ENCODE measurements at regions not wholly inside any gene's neighbourhood (a gene's known extent, or its start where the extent isn't known, plus 50 kb on each side); places are given as distances from the start of the nearest gene placed in this dataset.

GRCh38 chr9:109908459-109909390, 128.7 kb downstream of the PALM2AKAP2 start:
- no peak for TF ChIP-seq CTCF (IDR thresholded peaks at IDR 0.05; ENCODE audit: control insufficient read depth, extremely low read depth, insufficient read depth)
- no peak overlapping the region for H3K4me3 ChIP-seq (ENCODE audit: low read depth, low read length)
- no peak for DNase-seq (ENCODE audit: low read depth)

GRCh38 chr9:109910671-109911518, 130.9 kb downstream of the PALM2AKAP2 start:
- no peak overlapping the region for H3K4me3 ChIP-seq (ENCODE audit: low read depth, low read length)
- no peak for TF ChIP-seq CTCF (IDR thresholded peaks at IDR 0.05; ENCODE audit: control insufficient read depth, extremely low read depth, insufficient read depth)
- DNase-seq (ENCODE audit: low read depth), result no peak

- H3K4me3 ChIP-seq (ENCODE audit: low read depth, low read length), result no peak overlapping the region
- no peak for DNase-seq (ENCODE audit: low read depth)
- no peak for TF ChIP-seq CTCF (IDR thresholded peaks at IDR 0.05; ENCODE audit: control insufficient read depth, extremely low read depth, insufficient read depth)
Measured at GRCh38 chr9:109912082-109912582, 132.1 kb downstream of the PALM2AKAP2 start.

GRCh38 chr9:109912726-109913460, 132.9 kb downstream of the PALM2AKAP2 start:
- DNase-seq (ENCODE audit: low read depth), result no peak
- no peak overlapping the region for H3K4me3 ChIP-seq (ENCODE audit: low read depth, low read length)
- no peak for TF ChIP-seq CTCF (IDR thresholded peaks at IDR 0.05; ENCODE audit: control insufficient read depth, extremely low read depth, insufficient read depth)

- no peak overlapping the region for H3K4me3 ChIP-seq (ENCODE audit: low read depth, low read length)
- TF ChIP-seq CTCF (IDR thresholded peaks at IDR 0.05; ENCODE audit: control insufficient read depth, extremely low read depth, insufficient read depth), result no peak
- no peak for DNase-seq (ENCODE audit: low read depth)
Measured at GRCh38 chr9:109913461-109913810, 133.4 kb downstream of the PALM2AKAP2 start.

GRCh38 chr9:109914280-109915027, 134.5 kb downstream of the PALM2AKAP2 start:
- no peak overlapping the region for H3K4me3 ChIP-seq (ENCODE audit: low read depth, low read length)
- TF ChIP-seq CTCF (IDR thresholded peaks at IDR 0.05; ENCODE audit: control insufficient read depth, extremely low read depth, insufficient read depth), result no peak
- DNase-seq (ENCODE audit: low read depth), result no peak

Data from LNCaP clone FGC (cell line).